ENCODE measurements at regions not wholly inside any gene's neighbourhood (a gene's known extent, or its start where the extent isn't known, plus 50 kb on each side); places are given as distances from the start of the nearest gene placed in this dataset.

- TF ChIP-seq AFF4 (CRISPR knock-in tag; IDR thresholded peaks at IDR 0.05; ENCODE audit: borderline replicate concordance) (no peak), ARID4B (CRISPR knock-in tag; IDR thresholded peaks at IDR 0.05; ENCODE audit: borderline replicate concordance) (no peak), USF1 (CRISPR knock-in tag; IDR thresholded peaks at IDR 0.05) (no peak), SP1 (CRISPR knock-in tag; conservative IDR thresholded peaks at IDR 0.05) (no peak), ATF6 (CRISPR knock-in tag; IDR thresholded peaks at IDR 0.05) (no peak), TEAD4 (CRISPR knock-in tag; IDR thresholded peaks at IDR 0.05) (no peak), STAT6 (CRISPR knock-in tag; conservative IDR thresholded peaks at IDR 0.05; ENCODE audit: low read depth) (no peak), NR3C1 (CRISPR knock-in tag; conservative IDR thresholded peaks at IDR 0.05; ENCODE audit: low read depth) (no peak), ATF2 (CRISPR knock-in tag; IDR thresholded peaks at IDR 0.05; ENCODE audit: borderline replicate concordance, low read depth) (no peak), MLX (CRISPR knock-in tag; IDR thresholded peaks at IDR 0.05) (no peak)
These were observed 242.0 kb downstream of the PTTG2 start (continued) for GRCh38 chr4:38202242-38202641.
